Osteoblast (primary cell): ENCODE measurements at regions not wholly inside any gene's neighbourhood (a gene's known extent, or its start where the extent isn't known, plus 50 kb on each side); places are given as distances from the start of the nearest gene placed in this dataset.

Experiments
- DNase-seq: peaks from one replicate; pipeline ENCODE4 v3.0.0; 2011; ENCODE audit warnings: low spot score, mixed read lengths; ENCODE audit not compliant: insufficient read length; ENCODE audit errors: missing footprints
- H2AFZ ChIP-seq: 2 replicates; pipeline ENCODE4 v1.6.0; 2011; ENCODE audit warnings: mild to moderate bottlenecking, low read length
- H3K27ac ChIP-seq: 2 replicates; pipeline ENCODE4 v1.5.1; 2011; ENCODE audit warnings: mild to moderate bottlenecking, low read depth, low read length, moderate library complexity
- H3K27me3 ChIP-seq: 2 replicates; pipeline ENCODE4 v1.6.0; 2012; ENCODE audit warnings: mild to moderate bottlenecking, control low read depth, inconsistent platforms, low read length, moderate library complexity; ENCODE audit not compliant: insufficient read depth
- H3K36me3 ChIP-seq: 2 replicates; pipeline ENCODE4 v1.5.1; 2011; ENCODE audit warnings: mild to moderate bottlenecking, low read length, control low read depth, moderate library complexity; ENCODE audit not compliant: insufficient read depth
- H3K4me1 ChIP-seq: 2 replicates; pipeline ENCODE4 v1.5.1; 2011; ENCODE audit warnings: mild to moderate bottlenecking, low read length, control low read depth, moderate library complexity; ENCODE audit not compliant: insufficient read depth
- H3K4me2 ChIP-seq: 2 replicates; pipeline ENCODE4 v1.6.0; 2011; ENCODE audit warnings: mild to moderate bottlenecking, low read length; ENCODE audit not compliant: insufficient read depth
- H3K4me3 ChIP-seq: fragments of 200-600 bp; sonication (generic); 3 replicates; pipeline ENCODE4 v1.5.1; 2012; ENCODE audit warnings: mild to moderate bottlenecking, low read length, inconsistent platforms; ENCODE audit not compliant: insufficient read depth
- H3K79me2 ChIP-seq: 2 replicates; pipeline ENCODE4 v1.6.0; 2012; ENCODE audit warnings: mild to moderate bottlenecking, low read length, control low read depth, inconsistent platforms; ENCODE audit not compliant: insufficient read depth
- H3K9me3 ChIP-seq: 2 replicates; pipeline ENCODE4 v1.5.1; 2011; ENCODE audit warnings: low read depth, low read length, control low read depth
- H4K20me1 ChIP-seq: 2 replicates; pipeline ENCODE4 v1.6.0; 2012; ENCODE audit warnings: mild to moderate bottlenecking, low read length, control low read depth; ENCODE audit not compliant: insufficient read depth
- CTCF ChIP-seq: IDR thresholded peaks from 2 replicates; pipeline ENCODE4 v1.5.1; 2011; ENCODE audit warnings: mild to moderate bottlenecking, low read depth, low read length, moderate library complexity; ENCODE audit errors: extremely low read depth

GRCh38 chr7:27399791-27400567 is 157.4 kb downstream of the EVX1 start:
- no peaks in the 10 kb centered on the region for H4K20me1 ChIP-seq
- no peak overlapping the region for H3K4me3 ChIP-seq
- no peaks in the 10 kb centered on the region for H3K4me1 ChIP-seq
- no peak overlapping the region for H3K27ac ChIP-seq
- no peak overlapping the region for H3K4me2 ChIP-seq
- no peak for DNase-seq
- no peaks in the 10 kb centered on the region for H3K36me3 ChIP-seq
- peaks cover 10% of the 10 kb centered on the region for H3K27me3 ChIP-seq
- H3K9me3 ChIP-seq: no peaks in the 10 kb centered on the region
- no peaks in the 10 kb centered on the region for H3K79me2 ChIP-seq
- no peak for TF ChIP-seq CTCF
- no peak overlapping the region for H2AFZ ChIP-seq

GRCh38 chr7:27405780-27406179 is 163.2 kb downstream of the EVX1 start:
- no peak for DNase-seq
- no peak overlapping the region for H3K4me3 ChIP-seq
- no peak overlapping the region for H3K4me2 ChIP-seq
- no peaks in the 10 kb centered on the region for H3K36me3 ChIP-seq
- no peak overlapping the region for H2AFZ ChIP-seq
- H3K27me3 ChIP-seq: peaks cover 9% of the 10 kb centered on the region
- no peaks in the 10 kb centered on the region for H3K4me1 ChIP-seq
- no peak overlapping the region for H3K27ac ChIP-seq
- no peak for TF ChIP-seq CTCF
- no peaks in the 10 kb centered on the region for H3K79me2 ChIP-seq
- no peaks in the 10 kb centered on the region for H3K9me3 ChIP-seq
- H4K20me1 ChIP-seq: no peaks in the 10 kb centered on the region

GRCh38 chr7:27409311-27409710 is 166.7 kb downstream of the EVX1 start:
- no peaks in the 10 kb centered on the region for H4K20me1 ChIP-seq
- TF ChIP-seq CTCF: no peak
- no peaks in the 10 kb centered on the region for H3K79me2 ChIP-seq

GRCh38 chr7:27409776-27410175 is 167.2 kb downstream of the EVX1 start:
- Histone ChIP-seq H3K79me2 (no peaks in the 10 kb centered on the region), H3K36me3 (no peaks in the 10 kb centered on the region), H3K4me1 (no peaks in the 10 kb centered on the region), H3K9me3 (no peaks in the 10 kb centered on the region), H3K4me2 (no peak overlapping the region), H3K27me3 (peaks cover 14% of the 10 kb centered on the region), H3K4me3 (no peak overlapping the region), H3K27ac (no peak overlapping the region), H4K20me1 (no peaks in the 10 kb centered on the region), H2AFZ (no peak overlapping the region)
- TF ChIP-seq CTCF: no peak
- DNase-seq: no peak

More at GRCh38 chr7:27409311-27409710, 166.7 kb downstream of the EVX1 start:
- Histone ChIP-seq H3K36me3 (no peaks in the 10 kb centered on the region), H3K9me3 (no peaks in the 10 kb centered on the region), H3K4me3 (no peak overlapping the region), H2AFZ (no peak overlapping the region), H3K4me1 (no peaks in the 10 kb centered on the region), H3K4me2 (no peak overlapping the region), H3K27me3 (peaks cover 9% of the 10 kb centered on the region), H3K27ac (no peak overlapping the region)
- DNase-seq: no peak
